Stomach smooth muscle (tissue), 2 donors: ENCODE measurements at regions not wholly inside any gene's neighbourhood (a gene's known extent, or its start where the extent isn't known, plus 50 kb on each side); places are given as distances from the start of the nearest gene placed in this dataset.

ENCODE experiments used
- H3K27ac ChIP-seq: one replicate; pipeline ENCODE4 v1.7.0; 2013; ENCODE audit warnings: mild to moderate bottlenecking, low read length, inconsistent platforms
- H3K27me3 ChIP-seq, 2 donors: one replicate each; pipeline ENCODE4 v1.7.0; 2013; ENCODE audit warnings: low read length in 2 of 2; ENCODE audit not compliant: insufficient read depth in 2 of 2, control insufficient read depth in 1 of 2
- H3K36me3 ChIP-seq, 2 donors: one replicate each; pipeline ENCODE4 v1.7.0; 2013; ENCODE audit warnings: low read length in 2 of 2; ENCODE audit not compliant: control insufficient read depth in 2 of 2, insufficient read depth in 2 of 2
- H3K4me1 ChIP-seq: one replicate; pipeline ENCODE4 v1.7.0; 2013; ENCODE audit warnings: low read length; ENCODE audit not compliant: control insufficient read depth, insufficient read depth
- H3K4me3 ChIP-seq, 2 donors: one replicate each; pipeline ENCODE4 v1.7.0; 2013; ENCODE audit warnings: low read length in 2 of 2
- H3K9ac ChIP-seq, 2 donors: one replicate each; pipeline ENCODE4 v1.7.0; 2013; ENCODE audit warnings: low read length in 2 of 2, mild to moderate bottlenecking in 1 of 2
- H3K9me3 ChIP-seq, 2 donors: one replicate each; pipeline ENCODE4 v1.7.0; 2013; ENCODE audit warnings: low read length in 2 of 2; ENCODE audit not compliant: control insufficient read depth in 2 of 2
- donor health status: healthy.
- donor health status: Pancreatic carcinoma.

GRCh38 chr9:31104249-31104648, 1280.2 kb upstream of the ACO1 start:
- Histone ChIP-seq H3K27me3 (no peaks in the 10 kb centered on the region), H3K9ac (no peak overlapping the region), H3K4me1 (no peaks in the 10 kb centered on the region), H3K4me3 (no peak overlapping the region), H3K36me3 (no peaks in the 10 kb centered on the region), H3K9me3 (no peaks in the 10 kb centered on the region), H3K27ac (no peak overlapping the region)

- Histone ChIP-seq H3K4me3 (no peak overlapping the region), H3K36me3 (no peaks in the 10 kb centered on the region), H3K9me3 (no peaks in the 10 kb centered on the region), H3K27ac (no peak overlapping the region), H3K27me3 (no peaks in the 10 kb centered on the region), H3K9ac (no peak overlapping the region), H3K4me1 (no peaks in the 10 kb centered on the region)
These were observed 1272.0 kb upstream of the ACO1 start for GRCh38 chr9:31112491-31112890.

GRCh38 chr9:31114346-31114745, 1270.1 kb upstream of the ACO1 start:
- H3K27ac ChIP-seq = no peak overlapping the region
- H3K9ac ChIP-seq = no peak overlapping the region
- no peaks in the 10 kb centered on the region for H3K36me3 ChIP-seq
- no peaks in the 10 kb centered on the region for H3K9me3 ChIP-seq
- H3K4me1 ChIP-seq = no peaks in the 10 kb centered on the region
- no peak overlapping the region for H3K4me3 ChIP-seq
- H3K27me3 ChIP-seq = no peaks in the 10 kb centered on the region

GRCh38 chr9:31119890-31120454, 1264.5 kb upstream of the ACO1 start:
- H3K9ac ChIP-seq = no peak overlapping the region
- no peak overlapping the region for H3K27ac ChIP-seq
- H3K4me3 ChIP-seq = no peak overlapping the region
- no peaks in the 10 kb centered on the region for H3K36me3 ChIP-seq
- no peaks in the 10 kb centered on the region for H3K9me3 ChIP-seq
- H3K27me3 ChIP-seq = no peaks in the 10 kb centered on the region
- H3K4me1 ChIP-seq = no peaks in the 10 kb centered on the region

GRCh38 chr9:31124389-31124788, 1260.1 kb upstream of the ACO1 start:
- Histone ChIP-seq H3K4me1 (no peaks in the 10 kb centered on the region), H3K9ac (no peak overlapping the region), H3K27me3 (no peaks in the 10 kb centered on the region), H3K4me3 (no peak overlapping the region), H3K36me3 (no peaks in the 10 kb centered on the region), H3K9me3 (no peaks in the 10 kb centered on the region), H3K27ac (no peak overlapping the region)

GRCh38 chr9:31135567-31135966, 1248.9 kb upstream of the ACO1 start:
- Histone ChIP-seq H3K9ac (no peak overlapping the region), H3K9me3 (no peaks in the 10 kb centered on the region), H3K36me3 (no peaks in the 10 kb centered on the region), H3K4me3 (no peak overlapping the region), H3K27me3 (no peaks in the 10 kb centered on the region), H3K4me1 (no peaks in the 10 kb centered on the region), H3K27ac (no peak overlapping the region)

GRCh38 chr9:31136524-31136923, 1247.9 kb upstream of the ACO1 start:
- no peaks in the 10 kb centered on the region for H3K27me3 ChIP-seq
- no peak overlapping the region for H3K4me3 ChIP-seq

GRCh38 chr9:31137176-31138160, 1247.0 kb upstream of the ACO1 start:
- no peaks in the 10 kb centered on the region for H3K4me1 ChIP-seq
- no peaks in the 10 kb centered on the region for H3K9me3 ChIP-seq
- no peak overlapping the region for H3K4me3 ChIP-seq
- H3K27ac ChIP-seq = no peak overlapping the region
- no peaks in the 10 kb centered on the region for H3K36me3 ChIP-seq
- H3K27me3 ChIP-seq = no peaks in the 10 kb centered on the region
- H3K9ac ChIP-seq = no peak overlapping the region

More at GRCh38 chr9:31136524-31136923, 1247.9 kb upstream of the ACO1 start:
- H3K4me1 ChIP-seq = no peaks in the 10 kb centered on the region
- no peak overlapping the region for H3K9ac ChIP-seq
- H3K9me3 ChIP-seq = no peaks in the 10 kb centered on the region
- H3K36me3 ChIP-seq = no peaks in the 10 kb centered on the region
- no peak overlapping the region for H3K27ac ChIP-seq

- H3K27me3 ChIP-seq = no peaks in the 10 kb centered on the region
- H3K27ac ChIP-seq = no peak overlapping the region
- H3K4me1 ChIP-seq = no peaks in the 10 kb centered on the region
- no peak overlapping the region for H3K4me3 ChIP-seq
- no peaks in the 10 kb centered on the region for H3K9me3 ChIP-seq
- H3K9ac ChIP-seq = no peak overlapping the region
- H3K36me3 ChIP-seq = no peaks in the 10 kb centered on the region
These were observed 1244.1 kb upstream of the ACO1 start for GRCh38 chr9:31140316-31140715.

- Histone ChIP-seq H3K4me1 (no peaks in the 10 kb centered on the region), H3K27me3 (no peaks in the 10 kb centered on the region), H3K9ac (no peak overlapping the region), H3K27ac (no peak overlapping the region), H3K9me3 (no peaks in the 10 kb centered on the region), H3K4me3 (no peak overlapping the region), H3K36me3 (no peaks in the 10 kb centered on the region)
These were observed 1242.0 kb upstream of the ACO1 start for GRCh38 chr9:31142456-31142855.

GRCh38 chr9:31144614-31145013, 1239.8 kb upstream of the ACO1 start:
- H3K4me1 ChIP-seq = no peaks in the 10 kb centered on the region
- H3K27ac ChIP-seq = no peak overlapping the region
- H3K27me3 ChIP-seq = no peaks in the 10 kb centered on the region
- no peaks in the 10 kb centered on the region for H3K36me3 ChIP-seq
- no peak overlapping the region for H3K9ac ChIP-seq
- no peak overlapping the region for H3K4me3 ChIP-seq
- no peaks in the 10 kb centered on the region for H3K9me3 ChIP-seq
